ENCODE measurements at regions not wholly inside any gene's neighbourhood (a gene's known extent, or its start where the extent isn't known, plus 50 kb on each side); places are given as distances from the start of the nearest gene placed in this dataset.

DNA sequence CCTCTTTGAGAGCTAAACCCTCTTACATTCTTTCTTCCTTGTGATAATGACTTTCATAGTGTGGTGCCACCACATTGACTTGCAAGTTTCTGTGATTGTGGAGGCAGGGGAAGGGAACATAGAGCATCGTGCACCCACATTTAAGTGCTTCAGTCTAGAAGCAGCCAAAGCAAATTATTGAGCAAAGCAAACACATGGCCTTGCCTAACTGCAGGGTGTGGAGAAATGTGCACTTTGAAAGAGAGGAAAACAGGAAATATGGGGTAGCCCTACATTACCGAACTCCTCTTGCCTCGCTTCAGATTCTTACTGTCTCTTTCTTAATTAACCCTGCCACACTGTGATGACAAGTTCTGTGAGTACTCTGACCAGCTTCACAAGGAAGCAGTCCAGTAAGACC lies 814.6 kb downstream of the SLC4A3 start:
- no CpG with 5 or more reads among the region's 3 CpGs for WGBS (ENCODE audit: extremely low coverage, insufficient read length, low lambda C conversion rate)

More for the DNA sequence above, 814.6 kb downstream of the SLC4A3 start:
- Histone ChIP-seq H3K4me2 (ENCODE audit: insufficient read depth, insufficient read length, low read length) (no peak overlapping the region), H3K9ac (ENCODE audit: extremely low read depth, insufficient read length, low read length) (no peak overlapping the region), H2AFZ (ENCODE audit: low read length) (no peak overlapping the region), H3T11ph (ENCODE audit: low read length) (no peak overlapping the region), H4K8ac (replicated peaks; ENCODE audit: insufficient read length, low read depth, low read length) (no peak overlapping the region), H2BK20ac (ENCODE audit: low read depth, low read length, poor library complexity, severe bottlenecking) (no peak overlapping the region), H2AK5ac (ENCODE audit: insufficient read length, low read length) (no peak overlapping the region), H3K4ac (ENCODE audit: low read depth, low read length) (no peak overlapping the region), H4K20me1 (ENCODE audit: control insufficient read depth, insufficient read depth, insufficient read length) (no peaks in the 10 kb centered on the region), H2BK120ac (ENCODE audit: low read depth, low read length, poor library complexity, severe bottlenecking) (no peak overlapping the region), H4K91ac (ENCODE audit: insufficient read length, low read depth, low read length) (no peak overlapping the region), H4K5ac (ENCODE audit: insufficient read length, low read depth, low read length) (no peak overlapping the region), H2BK12ac (ENCODE audit: insufficient read length, low read depth, low read length) (no peak overlapping the region), H3K23ac (ENCODE audit: insufficient read length, low read depth, low read length) (no peak overlapping the region), H3K27ac (ENCODE audit: insufficient read length, low read depth, low read length) (no peak overlapping the region), H3K56ac (ENCODE audit: insufficient read length, low read depth, low read length) (no peak overlapping the region), H3K79me2 (ENCODE audit: insufficient read depth, low read length) (no peaks in the 10 kb centered on the region), H3K79me1 (ENCODE audit: insufficient read depth, low read depth, low read length, poor library complexity, severe bottlenecking) (no peaks in the 10 kb centered on the region), H3K14ac (ENCODE audit: insufficient read depth, low read length) (no peak overlapping the region), H3K9me3 (ENCODE audit: control insufficient read depth, low read depth, low read length) (no peaks in the 10 kb centered on the region), H3K27me3 (ENCODE audit: insufficient read depth, low read length) (no peaks in the 10 kb centered on the region), H2BK5ac (ENCODE audit: insufficient read length, low read length) (no peak overlapping the region), H3K4me1 (ENCODE audit: insufficient read depth, low read length) (no peaks in the 10 kb centered on the region; the same call in none of the 2 replicates), H3K23me2 (ENCODE audit: insufficient read length, low read depth, low read length, poor library complexity, severe bottlenecking) (no peaks in the 10 kb centered on the region), H2BK15ac (ENCODE audit: low read depth, low read length) (no peak overlapping the region), H3K18ac (ENCODE audit: insufficient read length, low read depth, low read length) (no peak overlapping the region)
- no peak overlapping the region for H3K27ac Mint-ChIP-seq
- no peaks in the 10 kb centered on the region for H3K36me3 Mint-ChIP-seq (ENCODE audit: insufficient read depth in 1 of 3, low read depth in 3 of 3)
- no peak for DNase-seq
- peaks cover 4 to 5% of the 10 kb centered on the region in 2 experiments; a peak in 3 of 5 replicates for H3K9me3 Mint-ChIP-seq
- no peaks in the 10 kb centered on the region for H3K27me3 Mint-ChIP-seq (ENCODE audit: low read depth)
- H3K4me3 Mint-ChIP-seq: no peak overlapping the region
- TF ChIP-seq, protein P1, sequence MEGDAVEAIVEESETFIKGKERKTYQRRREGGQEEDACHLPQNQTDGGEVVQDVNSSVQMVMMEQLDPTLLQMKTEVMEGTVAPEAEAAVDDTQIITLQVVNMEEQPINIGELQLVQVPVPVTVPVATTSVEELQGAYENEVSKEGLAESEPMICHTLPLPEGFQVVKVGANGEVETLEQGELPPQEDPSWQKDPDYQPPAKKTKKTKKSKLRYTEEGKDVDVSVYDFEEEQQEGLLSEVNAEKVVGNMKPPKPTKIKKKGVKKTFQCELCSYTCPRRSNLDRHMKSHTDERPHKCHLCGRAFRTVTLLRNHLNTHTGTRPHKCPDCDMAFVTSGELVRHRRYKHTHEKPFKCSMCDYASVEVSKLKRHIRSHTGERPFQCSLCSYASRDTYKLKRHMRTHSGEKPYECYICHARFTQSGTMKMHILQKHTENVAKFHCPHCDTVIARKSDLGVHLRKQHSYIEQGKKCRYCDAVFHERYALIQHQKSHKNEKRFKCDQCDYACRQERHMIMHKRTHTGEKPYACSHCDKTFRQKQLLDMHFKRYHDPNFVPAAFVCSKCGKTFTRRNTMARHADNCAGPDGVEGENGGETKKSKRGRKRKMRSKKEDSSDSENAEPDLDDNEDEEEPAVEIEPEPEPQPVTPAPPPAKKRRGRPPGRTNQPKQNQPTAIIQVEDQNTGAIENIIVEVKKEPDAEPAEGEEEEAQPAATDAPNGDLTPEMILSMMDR (conservative IDR thresholded peaks at IDR 0.05): no peak
- 0 out of 4 replicates have a peak, but pooled peaks cover 0 to 3% of the 10 kb centered on the region in 2 experiments for H3K4me1 Mint-ChIP-seq
